ENCODE measurements at regions not wholly inside any gene's neighbourhood (a gene's known extent, or its start where the extent isn't known, plus 50 kb on each side); places are given as distances from the start of the nearest gene placed in this dataset.
A peak's percentile ranks its signal among the peaks of the same experiment; 100 is the strongest.

DNA sequence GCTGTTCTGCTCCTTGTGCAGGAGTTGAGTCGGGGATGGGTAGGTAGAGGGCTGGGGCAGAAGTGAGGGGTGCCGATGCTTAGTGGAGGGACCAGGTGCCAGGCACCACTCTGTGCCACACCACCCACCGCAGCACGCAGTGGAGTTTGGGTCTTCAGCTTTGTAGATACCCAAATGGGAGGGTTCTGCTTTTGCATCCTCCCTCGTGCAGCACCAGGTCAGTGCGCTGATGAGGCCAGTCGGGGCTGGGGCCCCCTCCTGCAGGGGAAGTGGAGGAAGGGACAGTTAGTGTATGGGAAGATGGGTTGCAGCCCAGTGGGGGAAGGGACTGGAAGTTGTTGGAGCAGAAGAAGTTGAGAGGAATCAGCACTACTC lies 244.0 kb downstream of the RHOU start:
- Histone ChIP-seq H3K4me2 (ENCODE audit: low read length, poor library complexity, severe bottlenecking) (no peak overlapping the region), H4K8ac (ENCODE audit: low read length) (no peak overlapping the region), H4K91ac (ENCODE audit: low read length) (no peak overlapping the region), H2AFZ (ENCODE audit: low read depth, low read length) (no peak overlapping the region), H3K36me3 (ENCODE audit: control insufficient read depth in 1 of 2, insufficient read depth in 2 of 2, low read depth in 1 of 2, low read length in 2 of 2) (no peaks in the 10 kb centered on the region), H2BK5ac (ENCODE audit: low read depth, low read length, poor library complexity, severe bottlenecking) (no peak overlapping the region), H3K79me1 (replicated peaks; ENCODE audit: low read length, poor library complexity, severe bottlenecking) (no peaks in the 10 kb centered on the region), H3K23ac (ENCODE audit: low read length in 2 of 2) (peak overlapping the region in 1 of 2 experiments; percentile 11), H3K4ac (ENCODE audit: low read depth in 1 of 2, low read length in 2 of 2) (no peak overlapping the region), H3K4me3 (ENCODE audit: insufficient read depth in 1 of 2, low read depth in 1 of 2, low read length in 2 of 2) (peak overlapping the region in 1 of 2 experiments; percentile 30), H2BK15ac (ENCODE audit: low read depth, poor library complexity, severe bottlenecking) (no peak overlapping the region), H3K18ac (ENCODE audit: low read depth in 1 of 2, low read length in 2 of 2) (no peak overlapping the region), H3K27me3 (ENCODE audit: control insufficient read depth in 1 of 2, insufficient read depth in 1 of 2, low read length in 2 of 2) (peaks cover 5 to 13% of the 10 kb centered on the region in 2 experiments), H3K27ac (ENCODE audit: low read length, poor library complexity, severe bottlenecking) (no peak overlapping the region), H2BK120ac (ENCODE audit: low read depth, low read length) (no peak overlapping the region), H3K9me3 (ENCODE audit: control insufficient read depth, low read length) (no peaks in the 10 kb centered on the region), H3K14ac (ENCODE audit: low read length in 2 of 2) (peak overlapping the region in 1 of 2 experiments; percentile 45), H3K4me1 (ENCODE audit: control insufficient read depth, insufficient read depth, low read depth, low read length) (no peaks in the 10 kb centered on the region), H3K9ac (ENCODE audit: low read length) (no peak overlapping the region), H2AK5ac (ENCODE audit: low read length, severe bottlenecking) (no peak overlapping the region), H2BK12ac (ENCODE audit: low read length in 2 of 2) (no peak overlapping the region)
- WGBS, result 75% methylated on average over 7 of the region's 7 CpGs
- no peak for DNase-seq

DNA sequence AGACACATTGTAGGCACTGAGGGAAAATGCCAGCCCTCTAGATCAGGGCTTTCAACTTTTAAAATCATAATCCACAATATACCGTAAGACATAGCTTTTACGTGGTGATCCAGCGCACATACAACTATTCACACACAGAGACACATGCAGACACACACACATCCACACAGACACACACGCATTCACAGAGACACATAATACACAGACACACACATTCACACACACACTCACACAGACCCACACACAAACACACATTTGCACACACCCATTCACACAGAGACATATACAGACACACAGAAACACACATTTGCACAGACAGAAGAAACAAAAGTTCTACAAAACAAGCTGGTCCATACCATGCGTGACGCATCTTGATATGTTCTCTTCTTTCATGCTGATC lies 244.5 kb downstream of the RHOU start:
- no peak overlapping the region for H3K4me2 ChIP-seq (ENCODE audit: low read length, poor library complexity, severe bottlenecking)
- no peak overlapping the region for H2BK15ac ChIP-seq (ENCODE audit: low read depth, poor library complexity, severe bottlenecking)
- no peak overlapping the region for H3K18ac ChIP-seq (ENCODE audit: low read depth in 1 of 2, low read length in 2 of 2)
- H3K36me3 ChIP-seq (ENCODE audit: control insufficient read depth in 1 of 2, insufficient read depth in 2 of 2, low read depth in 1 of 2, low read length in 2 of 2), result no peaks in the 10 kb centered on the region
- no peak overlapping the region for H2BK120ac ChIP-seq (ENCODE audit: low read depth, low read length)
- no peak overlapping the region for H4K8ac ChIP-seq (ENCODE audit: low read length)
- H3K4ac ChIP-seq (ENCODE audit: low read depth in 1 of 2, low read length in 2 of 2), result no peak overlapping the region
- H3K9ac ChIP-seq (ENCODE audit: low read length), result no peak overlapping the region
- no peak overlapping the region for H3K14ac ChIP-seq (ENCODE audit: low read length in 2 of 2)
- H2AK5ac ChIP-seq (ENCODE audit: low read length, severe bottlenecking), result no peak overlapping the region
- no peaks in the 10 kb centered on the region for H3K9me3 ChIP-seq (ENCODE audit: control insufficient read depth, low read length)
- H2BK5ac ChIP-seq (ENCODE audit: low read depth, low read length, poor library complexity, severe bottlenecking), result no peak overlapping the region
- no peak overlapping the region for H4K91ac ChIP-seq (ENCODE audit: low read length)
- H2AFZ ChIP-seq (ENCODE audit: low read depth, low read length), result no peak overlapping the region
- 97% methylated on average over 6 of the region's 6 CpGs for WGBS
- H3K27ac ChIP-seq (ENCODE audit: low read length, poor library complexity, severe bottlenecking), result no peak overlapping the region
- no peaks in the 10 kb centered on the region for H3K79me1 ChIP-seq (replicated peaks; ENCODE audit: low read length, poor library complexity, severe bottlenecking)
- DNase-seq, result no peak
- no peaks in the 10 kb centered on the region for H3K4me1 ChIP-seq (ENCODE audit: control insufficient read depth, insufficient read depth, low read depth, low read length)
- peaks cover 5 to 9% of the 10 kb centered on the region in 2 experiments for H3K27me3 ChIP-seq (ENCODE audit: control insufficient read depth in 1 of 2, insufficient read depth in 1 of 2, low read length in 2 of 2)
- H3K23ac ChIP-seq (ENCODE audit: low read length in 2 of 2), result no peak overlapping the region
- H3K4me3 ChIP-seq (ENCODE audit: insufficient read depth in 1 of 2, low read depth in 1 of 2, low read length in 2 of 2), result no peak overlapping the region
- no peak overlapping the region for H2BK12ac ChIP-seq (ENCODE audit: low read length in 2 of 2)

DNA sequence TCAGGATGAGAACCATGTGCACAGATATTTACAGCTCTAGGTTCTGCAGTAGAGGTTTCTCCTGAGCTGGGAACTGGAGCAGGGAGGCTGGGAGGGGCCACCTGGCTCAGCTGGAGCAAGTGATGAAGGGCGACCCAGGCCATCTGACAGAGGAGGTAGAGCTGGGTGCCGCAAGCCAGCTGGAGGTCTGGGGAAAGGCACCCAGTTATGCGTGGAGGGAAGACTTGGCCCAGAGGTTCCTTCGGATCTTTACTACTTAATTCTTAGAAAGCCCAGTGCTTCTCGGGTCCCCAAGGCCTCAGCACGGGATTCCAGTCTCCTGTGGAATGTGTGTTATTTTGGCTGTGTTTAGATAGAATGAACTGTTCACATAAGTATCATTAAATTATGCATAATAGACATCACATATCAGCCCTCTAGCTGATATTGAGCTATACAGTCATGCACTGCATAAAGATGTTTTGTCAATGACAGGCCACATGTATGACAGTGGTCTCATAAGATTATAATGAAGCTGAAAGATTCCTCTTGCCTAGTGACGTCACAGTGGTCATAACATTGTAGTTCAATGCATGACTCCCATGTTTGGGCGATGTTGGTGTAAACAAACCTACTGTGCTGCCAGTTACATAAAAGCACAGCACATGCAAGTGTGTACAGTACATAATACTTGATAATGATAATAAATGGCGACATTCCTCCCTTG lies 245.1 kb downstream of the RHOU start:
- H2BK15ac ChIP-seq (ENCODE audit: low read depth, poor library complexity, severe bottlenecking), result no peak overlapping the region
- no peak overlapping the region for H2BK12ac ChIP-seq (ENCODE audit: low read length in 2 of 2)
- H3K4me3 ChIP-seq (ENCODE audit: insufficient read depth in 1 of 2, low read depth in 1 of 2, low read length in 2 of 2), result no peak overlapping the region
- no peak overlapping the region for H3K4me2 ChIP-seq (ENCODE audit: low read length, poor library complexity, severe bottlenecking)
- no peak overlapping the region for H3K27ac ChIP-seq (ENCODE audit: low read length, poor library complexity, severe bottlenecking)
- 91% methylated on average over 6 of the region's 9 CpGs for WGBS
- H2AK5ac ChIP-seq (ENCODE audit: low read length, severe bottlenecking), result no peak overlapping the region
- no peaks in the 10 kb centered on the region for H3K36me3 ChIP-seq (ENCODE audit: control insufficient read depth in 1 of 2, insufficient read depth in 2 of 2, low read depth in 1 of 2, low read length in 2 of 2)
- H3K23ac ChIP-seq (ENCODE audit: low read length in 2 of 2), result no peak overlapping the region
- DNase-seq, result no peak
- H4K91ac ChIP-seq (ENCODE audit: low read length), result no peak overlapping the region
- H3K79me1 ChIP-seq (replicated peaks; ENCODE audit: low read length, poor library complexity, severe bottlenecking), result no peaks in the 10 kb centered on the region
- no peaks in the 10 kb centered on the region for H3K4me1 ChIP-seq (ENCODE audit: control insufficient read depth, insufficient read depth, low read depth, low read length)
- H4K8ac ChIP-seq (ENCODE audit: low read length), result no peak overlapping the region
- H3K18ac ChIP-seq (ENCODE audit: low read depth in 1 of 2, low read length in 2 of 2), result no peak overlapping the region
- no peaks in the 10 kb centered on the region for H3K9me3 ChIP-seq (ENCODE audit: control insufficient read depth, low read length)
- no peak overlapping the region for H3K14ac ChIP-seq (ENCODE audit: low read length in 2 of 2)
- peak overlapping the region in 1 of 2 experiments; percentile 46 for H3K4ac ChIP-seq (ENCODE audit: low read depth in 1 of 2, low read length in 2 of 2)
- H3K27me3 ChIP-seq (ENCODE audit: control insufficient read depth in 1 of 2, insufficient read depth in 1 of 2, low read length in 2 of 2), result peaks cover 5 to 9% of the 10 kb centered on the region in 2 experiments
- H2BK120ac ChIP-seq (ENCODE audit: low read depth, low read length), result no peak overlapping the region
- no peak overlapping the region for H2BK5ac ChIP-seq (ENCODE audit: low read depth, low read length, poor library complexity, severe bottlenecking)
- no peak overlapping the region for H3K9ac ChIP-seq (ENCODE audit: low read length)
- H2AFZ ChIP-seq (ENCODE audit: low read depth, low read length), result no peak overlapping the region

DNA sequence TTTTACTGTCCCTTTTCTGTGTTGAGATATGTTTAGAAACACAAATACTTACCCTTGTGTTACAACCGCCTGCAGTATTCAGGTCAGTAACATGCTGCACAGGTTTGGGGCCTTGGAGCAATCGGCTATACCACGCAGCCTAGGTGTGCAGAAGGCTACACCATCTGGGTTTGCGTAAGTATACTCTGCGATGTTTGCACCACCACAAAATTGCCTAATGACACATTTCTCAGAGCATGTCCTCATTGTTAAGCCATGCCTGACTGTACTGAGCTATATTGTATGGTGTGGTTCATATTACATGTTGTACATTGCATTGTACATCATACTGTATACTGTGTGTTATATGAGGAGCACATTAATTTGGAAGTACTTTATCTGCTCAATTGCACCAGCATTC lies 247.4 kb downstream of the RHOU start:
- H2AK5ac ChIP-seq (ENCODE audit: low read length, severe bottlenecking), result no peak overlapping the region
- H3K18ac ChIP-seq (ENCODE audit: low read depth in 1 of 2, low read length in 2 of 2), result no peak overlapping the region
- no peak for DNase-seq
- no peak overlapping the region for H2BK5ac ChIP-seq (ENCODE audit: low read depth, low read length, poor library complexity, severe bottlenecking)
- no peak overlapping the region for H3K27ac ChIP-seq (ENCODE audit: low read length, poor library complexity, severe bottlenecking)
- H3K4me1 ChIP-seq (ENCODE audit: control insufficient read depth, insufficient read depth, low read depth, low read length), result no peaks in the 10 kb centered on the region
- H3K36me3 ChIP-seq (ENCODE audit: control insufficient read depth in 1 of 2, insufficient read depth in 2 of 2, low read depth in 1 of 2, low read length in 2 of 2), result no peaks in the 10 kb centered on the region
- H3K9me3 ChIP-seq (ENCODE audit: control insufficient read depth, low read length), result no peaks in the 10 kb centered on the region
- H2BK15ac ChIP-seq (ENCODE audit: low read depth, poor library complexity, severe bottlenecking), result no peak overlapping the region
- H3K23ac ChIP-seq (ENCODE audit: low read length in 2 of 2), result no peak overlapping the region
- no peak overlapping the region for H3K4me2 ChIP-seq (ENCODE audit: low read length, poor library complexity, severe bottlenecking)
- H3K14ac ChIP-seq (ENCODE audit: low read length in 2 of 2), result no peak overlapping the region
- no peak overlapping the region for H4K8ac ChIP-seq (ENCODE audit: low read length)
- H3K79me1 ChIP-seq (replicated peaks; ENCODE audit: low read length, poor library complexity, severe bottlenecking), result no peaks in the 10 kb centered on the region
- H3K27me3 ChIP-seq (ENCODE audit: control insufficient read depth in 1 of 2, insufficient read depth in 1 of 2, low read length in 2 of 2), result peaks cover 4 to 9% of the 10 kb centered on the region in 2 experiments
- no peak overlapping the region for H2BK120ac ChIP-seq (ENCODE audit: low read depth, low read length)
- WGBS, result 100% methylated on average over 4 of the region's 5 CpGs
- H3K9ac ChIP-seq (ENCODE audit: low read length), result no peak overlapping the region
- no peak overlapping the region for H4K91ac ChIP-seq (ENCODE audit: low read length)
- no peak overlapping the region for H2BK12ac ChIP-seq (ENCODE audit: low read length in 2 of 2)
- H3K4ac ChIP-seq (ENCODE audit: low read depth in 1 of 2, low read length in 2 of 2), result no peak overlapping the region
- no peak overlapping the region for H2AFZ ChIP-seq (ENCODE audit: low read depth, low read length)
- no peak overlapping the region for H3K4me3 ChIP-seq (ENCODE audit: insufficient read depth in 1 of 2, low read depth in 1 of 2, low read length in 2 of 2)
